Right atrium auricular region (tissue), 2 donors: ENCODE measurements at regions not wholly inside any gene's neighbourhood (a gene's known extent, or its start where the extent isn't known, plus 50 kb on each side); places are given as distances from the start of the nearest gene placed in this dataset.

Experiments used
- DNase-seq: peaks from one replicate; pipeline ENCODE4 v3.0.0-alpha.2; 2019; ENCODE audit warnings: low spot score
- H3K27ac ChIP-seq, 2 donors: fragments of 200-600 bp; sonication (generic); 1 replicate in 1 of 2; 2 replicates in 1 of 2; pipeline ENCODE4 v1.5.1; 2016 to 2019
- H3K27me3 ChIP-seq, 2 donors: fragments of 200-600 bp; sonication (generic); one replicate each; pipeline versions ENCODE4 v1.5.1 to v1.6.0; 2017 to 2019
- H3K36me3 ChIP-seq: fragments of 200-600 bp; sonication (generic); one replicate; pipeline ENCODE4 v1.5.1; 2016
- H3K4me1 ChIP-seq, 2 donors: fragments of 200-600 bp; sonication (generic); one replicate each; pipeline versions ENCODE4 v1.5.1 to v1.6.0; 2017 to 2019
- H3K4me3 ChIP-seq, 2 donors: fragments of 200-600 bp; sonication (generic); 1 replicate in 1 of 2; 2 replicates in 1 of 2; pipeline ENCODE4 v1.5.1; 2017 to 2019; ENCODE audit warnings: mild to moderate bottlenecking in 1 of 2, moderate library complexity in 1 of 2
- H3K9me3 ChIP-seq, 2 donors: fragments of 200-600 bp; sonication (generic); one replicate each; pipeline ENCODE4 v1.5.1; 2019
- TF ChIP-seq, protein P1 (sequence below), 2 donors: fragments of 200-600 bp; sonication (generic); IDR thresholded peaks; one replicate each; pipeline ENCODE4 v1.5.1; 2019; ENCODE audit warnings: antibody characterized with exemption in 2 of 2

DNA sequence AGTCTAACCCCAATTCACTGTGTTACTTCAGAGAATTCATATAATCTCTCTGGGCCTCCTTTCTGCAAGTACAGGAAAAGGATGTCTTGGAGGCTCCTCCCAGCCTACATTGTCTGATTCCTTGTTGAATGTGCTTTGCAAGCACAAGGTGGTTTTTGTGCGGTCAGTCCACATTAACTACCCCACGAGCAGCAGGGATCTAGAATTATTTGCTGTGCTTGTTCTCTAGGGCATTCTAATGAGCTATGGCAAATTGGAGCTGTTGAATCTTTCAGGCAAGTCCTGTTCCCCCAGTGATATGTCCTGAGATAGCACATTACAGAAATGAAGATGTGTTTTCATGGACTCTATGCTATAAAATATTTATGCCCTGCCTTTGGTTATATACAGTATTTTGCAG, 349.4 kb downstream of the SLC4A3 start:
- H3K4me3 ChIP-seq: no peak overlapping the region
- no peaks in the 10 kb centered on the region for H3K36me3 ChIP-seq
- H3K27me3 ChIP-seq: no peaks in the 10 kb centered on the region
- no peaks in the 10 kb centered on the region for H3K4me1 ChIP-seq
- H3K9me3 ChIP-seq: no peaks in the 10 kb centered on the region
- H3K27ac ChIP-seq: no peak overlapping the region
- no peak for DNase-seq
- TF ChIP-seq, protein P1, sequence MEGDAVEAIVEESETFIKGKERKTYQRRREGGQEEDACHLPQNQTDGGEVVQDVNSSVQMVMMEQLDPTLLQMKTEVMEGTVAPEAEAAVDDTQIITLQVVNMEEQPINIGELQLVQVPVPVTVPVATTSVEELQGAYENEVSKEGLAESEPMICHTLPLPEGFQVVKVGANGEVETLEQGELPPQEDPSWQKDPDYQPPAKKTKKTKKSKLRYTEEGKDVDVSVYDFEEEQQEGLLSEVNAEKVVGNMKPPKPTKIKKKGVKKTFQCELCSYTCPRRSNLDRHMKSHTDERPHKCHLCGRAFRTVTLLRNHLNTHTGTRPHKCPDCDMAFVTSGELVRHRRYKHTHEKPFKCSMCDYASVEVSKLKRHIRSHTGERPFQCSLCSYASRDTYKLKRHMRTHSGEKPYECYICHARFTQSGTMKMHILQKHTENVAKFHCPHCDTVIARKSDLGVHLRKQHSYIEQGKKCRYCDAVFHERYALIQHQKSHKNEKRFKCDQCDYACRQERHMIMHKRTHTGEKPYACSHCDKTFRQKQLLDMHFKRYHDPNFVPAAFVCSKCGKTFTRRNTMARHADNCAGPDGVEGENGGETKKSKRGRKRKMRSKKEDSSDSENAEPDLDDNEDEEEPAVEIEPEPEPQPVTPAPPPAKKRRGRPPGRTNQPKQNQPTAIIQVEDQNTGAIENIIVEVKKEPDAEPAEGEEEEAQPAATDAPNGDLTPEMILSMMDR (IDR thresholded peaks at IDR 0.05): no peak

DNA sequence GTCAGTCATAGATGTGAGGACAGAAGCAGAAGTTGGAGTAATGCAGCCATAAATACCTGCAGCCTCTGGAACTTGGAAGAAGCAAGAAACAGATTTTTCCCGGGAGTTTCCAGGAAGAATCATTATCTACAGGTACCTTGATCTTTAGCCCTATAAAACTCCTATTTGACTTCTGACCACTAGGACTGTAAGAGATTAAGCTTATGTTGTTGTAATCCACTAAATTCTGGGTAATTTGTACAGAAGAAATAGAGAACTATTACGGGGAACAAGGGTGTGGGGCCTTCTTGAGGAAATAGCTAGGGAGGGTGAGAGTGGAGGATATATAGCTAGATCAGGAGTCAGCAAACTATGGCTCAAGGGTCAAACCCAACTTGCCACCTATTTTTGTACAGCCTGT, 353.2 kb downstream of the SLC4A3 start:
- Histone ChIP-seq H3K4me3 (no peak overlapping the region), H3K36me3 (no peaks in the 10 kb centered on the region), H3K27ac (no peak overlapping the region), H3K9me3 (no peaks in the 10 kb centered on the region), H3K4me1 (no peaks in the 10 kb centered on the region), H3K27me3 (no peaks in the 10 kb centered on the region)
- TF ChIP-seq, protein P1 (IDR thresholded peaks at IDR 0.05): no peak
- DNase-seq: no peak

DNA sequence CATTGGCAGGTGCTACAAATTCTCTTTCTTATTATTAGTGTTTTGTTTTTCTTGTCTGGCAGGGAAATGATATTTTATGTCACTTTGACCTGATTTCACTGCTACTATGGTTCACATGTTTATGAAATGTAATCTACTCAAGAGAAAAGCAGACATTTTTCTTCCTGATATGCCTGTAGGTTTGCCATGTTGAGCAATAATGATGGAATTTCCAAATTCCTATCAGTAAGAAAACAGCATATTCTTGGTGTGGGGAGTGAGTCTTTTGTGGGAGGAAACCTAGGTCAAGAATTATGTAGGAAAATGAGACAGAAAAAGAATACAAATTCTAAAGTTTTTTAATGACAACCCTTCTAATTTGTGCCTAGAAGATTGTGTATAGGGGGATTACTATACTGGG, 356.4 kb downstream of the SLC4A3 start:
- Histone ChIP-seq H3K27ac (no peak overlapping the region), H3K27me3 (no peaks in the 10 kb centered on the region), H3K36me3 (no peaks in the 10 kb centered on the region), H3K9me3 (no peaks in the 10 kb centered on the region), H3K4me1 (no peaks in the 10 kb centered on the region), H3K4me3 (no peak overlapping the region)
- TF ChIP-seq, protein P1 (IDR thresholded peaks at IDR 0.05): no peak
- no peak for DNase-seq

DNA sequence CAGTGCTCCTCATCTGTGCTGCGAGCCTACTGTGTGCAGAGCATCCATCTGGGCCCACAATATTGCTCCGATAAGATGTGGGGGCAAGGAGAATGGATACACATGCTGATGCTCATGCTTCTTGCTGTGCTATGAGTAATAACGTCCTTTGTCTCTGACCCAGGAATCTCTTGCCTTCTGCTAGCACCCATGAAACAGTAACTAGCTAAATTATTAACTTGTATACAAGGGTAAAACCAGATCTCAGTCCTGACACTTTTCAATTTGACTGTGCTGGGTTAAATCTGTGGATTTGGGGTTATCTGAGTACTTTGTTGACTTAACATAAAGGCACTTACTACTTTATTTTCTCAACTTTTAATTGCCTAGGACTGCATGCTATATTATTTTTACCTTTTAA, 357.6 kb downstream of the SLC4A3 start:
- no peaks in the 10 kb centered on the region for H3K36me3 ChIP-seq
- TF ChIP-seq, protein P1 (IDR thresholded peaks at IDR 0.05): no peak
- H3K27me3 ChIP-seq: no peaks in the 10 kb centered on the region
- H3K4me1 ChIP-seq: no peaks in the 10 kb centered on the region
- DNase-seq: no peak
- no peak overlapping the region for H3K27ac ChIP-seq
- no peak overlapping the region for H3K4me3 ChIP-seq
- no peaks in the 10 kb centered on the region for H3K9me3 ChIP-seq

DNA sequence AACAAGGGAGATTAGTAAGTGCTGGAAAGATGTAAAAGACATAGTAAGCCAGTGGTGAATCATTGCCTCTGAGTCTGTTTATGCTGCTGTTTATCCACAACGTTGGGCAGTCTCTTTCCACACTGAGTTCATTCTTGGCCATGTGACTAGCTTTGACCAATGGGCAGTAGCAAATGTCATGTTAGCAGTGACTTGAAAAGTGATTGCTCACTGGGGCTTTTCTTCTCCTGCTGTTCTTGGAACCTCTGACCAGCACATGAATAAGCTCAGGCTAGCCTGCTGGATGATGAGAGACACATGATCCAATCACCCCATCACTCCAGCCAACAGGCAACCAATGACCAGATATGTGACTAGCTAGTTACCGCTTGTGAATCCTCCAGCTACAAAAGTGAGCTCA, 360.4 kb downstream of the SLC4A3 start:
- no peaks in the 10 kb centered on the region for H3K9me3 ChIP-seq
- H3K27me3 ChIP-seq: no peaks in the 10 kb centered on the region
- TF ChIP-seq, protein P1 (IDR thresholded peaks at IDR 0.05): no peak
- no peaks in the 10 kb centered on the region for H3K36me3 ChIP-seq
- no peak overlapping the region for H3K4me3 ChIP-seq
- no peak overlapping the region for H3K27ac ChIP-seq
- peak; percentile 61 for DNase-seq
- H3K4me1 ChIP-seq: no peaks in the 10 kb centered on the region

DNA sequence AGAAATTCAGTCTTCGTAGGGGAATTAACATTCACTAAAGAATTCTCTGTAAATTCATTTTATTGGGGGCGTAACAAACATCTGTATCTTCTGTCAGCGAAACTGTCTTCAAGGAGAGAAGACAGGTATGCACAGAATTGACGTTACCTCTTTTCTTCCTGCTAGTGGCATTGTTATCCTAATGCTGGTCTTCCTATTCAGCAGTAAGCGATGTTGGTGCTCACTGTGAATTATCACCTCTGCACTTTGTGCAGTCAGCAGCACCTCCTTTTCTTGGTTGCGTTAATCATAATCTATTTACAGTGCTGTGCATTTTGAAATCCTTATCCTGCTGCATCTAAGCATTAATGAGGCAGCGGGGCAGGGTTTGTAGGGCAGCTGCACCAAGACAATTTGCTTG, 362.3 kb downstream of the SLC4A3 start:
- DNase-seq: no peak
- TF ChIP-seq, protein P1 (IDR thresholded peaks at IDR 0.05): no peak
- no peaks in the 10 kb centered on the region for H3K27me3 ChIP-seq
- no peak overlapping the region for H3K4me3 ChIP-seq
- no peaks in the 10 kb centered on the region for H3K9me3 ChIP-seq
- H3K4me1 ChIP-seq: no peaks in the 10 kb centered on the region
- no peak overlapping the region for H3K27ac ChIP-seq
- H3K36me3 ChIP-seq: no peaks in the 10 kb centered on the region
